ENCODE measurements at regions not wholly inside any gene's neighbourhood (a gene's known extent, or its start where the extent isn't known, plus 50 kb on each side); places are given as distances from the start of the nearest gene placed in this dataset.

DNA sequence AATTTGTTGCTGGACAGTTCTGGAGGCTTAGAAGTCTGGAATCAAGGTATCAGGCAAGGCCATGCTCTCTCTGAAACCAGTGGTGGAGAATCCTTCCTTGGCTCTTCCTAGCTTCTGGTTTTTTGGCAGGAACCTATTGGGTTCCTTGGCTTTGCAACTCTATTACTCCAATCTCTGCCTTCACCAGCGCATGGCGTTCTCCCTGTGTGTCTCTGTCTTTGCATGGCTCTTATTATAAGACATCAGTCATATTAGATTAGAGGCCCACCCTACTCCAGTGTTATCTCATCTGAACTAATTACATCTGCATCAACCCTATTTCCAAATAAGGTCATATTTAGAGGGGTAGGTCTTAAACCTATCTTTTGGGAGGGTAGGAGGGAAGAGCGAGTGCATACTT lies 358.1 kb upstream of the RARB start:
- Histone ChIP-seq H3K4me3 (replicated peaks in 1 of 3; ENCODE audit: insufficient read depth in 1 of 3, low read depth in 1 of 3, low read length in 3 of 3) (no peak overlapping the region), H3K9me1 (replicated peaks; ENCODE audit: control insufficient read depth, extremely low read depth, insufficient read depth, low read length) (no peaks in the 10 kb centered on the region), H3K27me3 (ENCODE audit: control insufficient read depth in 2 of 2, insufficient read depth in 2 of 2, low read length in 2 of 2) (no peaks in the 10 kb centered on the region), H3K27ac (ENCODE audit: insufficient read depth, low read depth, low read length) (no peak overlapping the region), H3K4me1 (ENCODE audit: control insufficient read depth, extremely low read depth, insufficient read depth, low read length) (no peaks in the 10 kb centered on the region), H4K20me1 (replicated peaks; ENCODE audit: control insufficient read depth, extremely low read depth, insufficient read depth, low read length) (no peaks in the 10 kb centered on the region), H3K79me2 (ENCODE audit: control insufficient read depth, insufficient read depth, low read length) (no peaks in the 10 kb centered on the region), H2AFZ (ENCODE audit: low read depth, low read length) (no peak overlapping the region), H3K36me3 (ENCODE audit: control insufficient read depth in 2 of 2, extremely low read depth in 1 of 2, insufficient read depth in 2 of 2, low read length in 2 of 2) (no peaks in the 10 kb centered on the region), H3K9me3 (replicated peaks; ENCODE audit: control insufficient read depth, insufficient read depth, low read length) (no peaks in the 10 kb centered on the region), H3K4me2 (ENCODE audit: insufficient read depth, low read length) (no peak overlapping the region), H3K9ac (replicated peaks; ENCODE audit: extremely low read depth, insufficient read depth, low read length) (no peak overlapping the region)
- intact Hi-C loops (cut with micrococcal nuclease): no loop called here
- FAIRE-seq: no peak
- TF ChIP-seq MAX (IDR thresholded peaks at IDR 0.05; ENCODE audit: insufficient read depth, insufficient read length): no peak
- no peak for TF ChIP-seq MYC (IDR thresholded peaks at IDR 0.05; ENCODE audit: low read depth, low read length)
- TF ChIP-seq JUN (IDR thresholded peaks at IDR 0.05; ENCODE audit: borderline replicate concordance, insufficient read depth, insufficient read length, low read depth): no peak
- TF ChIP-seq POLR2A (IDR thresholded peaks at IDR 0.05; ENCODE audit: low read depth, low read length): no peak
- TF ChIP-seq GATA2 (IDR thresholded peaks at IDR 0.05; ENCODE audit: insufficient read depth, insufficient read length, low read depth, low read length): no peak
- TF ChIP-seq CTCF (IDR thresholded peaks at IDR 0.05; ENCODE audit: extremely low read depth in 1 of 2, insufficient read depth in 1 of 2, low read depth in 1 of 2, low read length in 2 of 2): no peak
- TF ChIP-seq FOS (IDR thresholded peaks at IDR 0.05; ENCODE audit: borderline replicate concordance, insufficient read depth, low read length): no peak
- no peak for TF ChIP-seq POLR2AphosphoS5 (IDR thresholded peaks at IDR 0.05; ENCODE audit: insufficient read depth, low read depth, low read length)
- TF ChIP-seq EZH2 (IDR thresholded peaks at IDR 0.05; ENCODE audit: borderline replicate concordance, low read depth, low read length, severe bottlenecking): no peak
- dilution Hi-C loops (cut with MboI; ENCODE audit: extremely low pct_ligation_motif_present, low sequenced_read_pairs): no loop called here
- POLR2A ChIA-PET: no interaction called here
- no peak for DNase-seq (ENCODE audit: low read depth, low spot score)
- CTCF ChIA-PET: no interaction called here
- no TSS peak for BruUV-seq (replicated peaks)

Data from endothelial cell of umbilical vein (primary cell).